HG02885 (cell line): ENCODE measurements at regions not wholly inside any gene's neighbourhood (a gene's known extent, or its start where the extent isn't known, plus 50 kb on each side); places are given as distances from the start of the nearest gene placed in this dataset.
"Not testable (repeated sequence)": the region's sequence is repeated elsewhere in the genome, so short reads cannot be mapped to it uniquely, and the experiment has no call there.

Source experiments
- ATAC-seq: cut with Tn5 transposase; IDR thresholded peaks from one replicate; pipeline ENCODE4 v1.9.1; 2021; ENCODE audit warnings: mild to moderate bottlenecking; ENCODE audit not compliant: unreplicated experiment, poor library complexity

DNA sequence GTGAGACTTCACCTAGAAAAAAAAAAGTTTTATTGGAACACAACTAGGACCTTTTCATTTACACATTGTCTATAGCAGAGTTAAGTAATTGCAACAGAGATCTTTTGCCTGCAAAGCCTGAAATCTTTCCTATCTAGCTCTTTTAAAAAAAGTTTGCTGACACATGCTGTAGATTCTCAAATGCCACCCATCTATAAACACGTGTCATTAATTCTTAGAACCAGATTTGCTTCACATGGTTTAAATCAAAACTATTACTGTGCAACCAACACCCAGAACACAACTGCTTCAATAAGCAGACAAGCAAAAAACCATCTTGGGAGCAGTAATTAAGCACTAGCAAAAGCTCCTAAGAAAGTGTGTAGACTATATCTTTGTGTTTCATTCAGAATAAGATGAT, 55.0 kb downstream of the OXSM start:
- ATAC-seq: no peak

DNA sequence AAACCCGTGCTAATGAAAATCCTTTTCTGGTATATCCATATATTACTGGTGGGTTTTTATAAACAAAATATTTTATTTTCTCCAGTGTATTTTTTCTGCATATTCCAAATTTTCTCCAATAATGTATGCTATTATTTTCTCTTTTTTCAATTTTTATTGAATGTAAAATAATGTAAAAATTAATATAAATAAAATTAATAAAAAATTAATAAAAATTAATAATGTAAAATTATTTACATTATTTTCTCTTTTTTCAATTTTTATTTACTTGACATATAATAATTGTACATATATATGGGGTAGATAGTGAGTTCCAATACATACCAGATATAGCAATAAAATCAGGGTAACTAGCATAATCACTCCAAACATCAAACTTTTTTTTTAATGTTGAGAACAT, 56.4 kb downstream of the OXSM start:
- no peak for ATAC-seq

DNA sequence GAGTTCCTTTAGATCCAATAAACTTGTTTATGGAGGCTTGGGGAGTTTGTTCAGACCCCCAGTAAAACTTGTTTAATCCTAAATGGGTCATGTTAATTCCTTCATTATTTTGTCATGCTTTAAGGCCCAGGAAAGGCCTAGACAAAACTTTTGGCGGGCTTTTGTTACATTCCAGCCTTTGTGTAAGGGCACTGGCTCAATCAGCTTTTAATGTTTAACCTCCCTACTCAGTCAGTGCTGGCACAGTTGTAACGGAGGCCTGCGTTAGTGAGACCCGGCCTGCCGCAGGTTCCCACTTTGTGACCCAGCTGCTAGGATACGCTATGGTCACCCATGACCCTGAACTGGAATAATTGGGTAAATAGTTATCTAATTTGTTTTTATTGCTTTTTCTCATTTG, 59.2 kb downstream of the OXSM start:
- no peak for ATAC-seq

DNA sequence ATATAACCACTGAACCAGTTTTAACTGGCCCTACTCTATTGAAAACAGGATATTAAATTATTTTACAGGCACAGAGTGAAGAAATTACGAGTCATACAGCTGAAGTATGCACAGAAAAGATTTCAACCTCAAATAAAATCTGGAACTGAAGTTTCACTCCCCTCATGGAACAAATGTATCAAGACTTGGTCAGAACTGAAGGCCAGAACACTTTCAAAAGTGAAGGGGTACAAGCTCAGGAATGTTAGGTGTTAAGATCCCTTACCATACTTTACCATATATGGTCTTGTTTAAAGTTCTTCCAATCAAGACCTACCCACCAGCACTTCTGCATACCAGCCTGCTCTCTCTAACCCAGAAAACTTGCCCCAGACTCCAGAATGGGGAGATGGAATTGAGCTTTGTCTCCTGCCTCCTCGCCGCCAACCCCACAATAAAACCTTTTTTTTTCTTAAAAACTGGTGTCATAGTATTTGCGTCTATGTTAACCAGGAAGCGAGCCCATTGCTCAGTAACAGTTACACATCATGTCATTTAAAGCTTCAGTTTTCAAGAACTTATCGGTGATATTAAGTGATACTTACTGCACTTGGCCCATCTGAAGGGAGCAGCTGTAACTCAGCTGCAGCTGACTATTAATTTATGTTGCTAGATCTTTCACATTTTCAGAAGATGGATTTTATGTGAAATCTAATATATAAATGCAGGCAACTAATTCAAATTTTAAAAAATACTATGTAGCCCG, 59.9 kb downstream of the OXSM start:
- no peak for ATAC-seq

DNA sequence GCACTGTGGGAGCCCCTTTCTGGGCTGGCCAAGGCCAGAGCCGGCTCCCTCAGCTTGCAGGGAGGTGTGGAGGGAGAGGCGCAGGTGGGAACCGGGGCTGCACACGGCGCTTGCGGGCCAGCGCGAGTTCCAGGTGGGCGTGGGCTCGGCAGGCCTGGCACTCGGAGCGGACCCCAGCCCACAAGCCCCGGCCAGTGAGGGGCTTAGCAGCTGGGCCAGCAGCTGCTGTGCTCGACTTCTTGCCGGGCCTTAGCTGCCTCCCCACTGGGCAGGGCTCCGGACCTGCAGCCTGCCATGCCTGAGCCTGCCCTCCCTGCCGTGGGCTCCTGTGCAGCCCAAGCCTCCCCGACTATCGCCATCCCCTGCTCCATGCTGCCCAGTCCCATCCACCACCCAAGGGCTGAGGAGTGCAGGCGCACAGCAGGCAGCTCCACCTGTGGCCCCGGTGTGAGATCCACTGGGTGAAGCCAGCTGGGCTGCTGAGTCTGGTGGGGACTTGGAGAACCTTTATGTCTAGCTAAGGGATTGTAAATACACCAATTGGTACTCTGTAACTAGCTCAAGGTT, 61.9 kb downstream of the OXSM start:
- not testable (repeated sequence) for ATAC-seq

DNA sequence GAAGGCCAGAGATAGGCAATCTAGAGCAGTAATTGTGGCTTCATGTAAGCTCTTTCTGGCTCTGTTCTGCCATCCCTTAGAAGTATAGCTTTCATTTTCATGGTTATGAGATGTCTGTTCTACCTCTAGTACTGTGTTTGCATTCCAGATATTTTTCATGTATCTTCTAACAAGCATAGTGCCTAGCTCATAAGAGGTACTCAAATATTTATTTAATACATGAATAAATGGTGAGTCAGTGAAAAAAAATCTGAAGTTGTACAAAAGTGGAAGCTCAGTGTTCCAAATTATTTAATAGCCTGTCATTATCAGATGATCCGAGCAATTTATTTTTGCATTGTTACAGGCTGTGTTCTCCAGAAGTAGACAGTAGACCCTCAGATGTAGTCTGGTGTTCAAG, 64.3 kb downstream of the OXSM start:
- peak; percentile 38 for ATAC-seq

DNA sequence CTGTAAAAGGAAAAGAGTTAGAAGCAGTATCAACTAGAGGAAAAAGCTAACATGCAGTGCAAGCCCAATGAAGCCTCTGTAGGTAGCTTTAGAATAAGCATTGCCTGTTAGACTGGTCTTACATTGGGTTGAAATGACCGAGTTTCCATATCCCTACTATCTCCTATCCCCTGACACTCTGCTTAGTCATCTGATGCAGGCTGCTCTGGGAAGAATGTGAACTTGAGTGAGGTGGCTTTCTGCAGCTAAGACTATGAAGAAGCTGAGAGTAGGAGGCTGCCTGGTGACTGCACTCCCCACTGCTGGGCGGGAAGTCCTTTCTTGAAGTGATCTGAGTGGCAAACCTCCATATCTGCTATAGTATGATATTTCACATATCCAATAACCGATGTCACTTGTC, 64.7 kb downstream of the OXSM start:
- ATAC-seq: no peak

DNA sequence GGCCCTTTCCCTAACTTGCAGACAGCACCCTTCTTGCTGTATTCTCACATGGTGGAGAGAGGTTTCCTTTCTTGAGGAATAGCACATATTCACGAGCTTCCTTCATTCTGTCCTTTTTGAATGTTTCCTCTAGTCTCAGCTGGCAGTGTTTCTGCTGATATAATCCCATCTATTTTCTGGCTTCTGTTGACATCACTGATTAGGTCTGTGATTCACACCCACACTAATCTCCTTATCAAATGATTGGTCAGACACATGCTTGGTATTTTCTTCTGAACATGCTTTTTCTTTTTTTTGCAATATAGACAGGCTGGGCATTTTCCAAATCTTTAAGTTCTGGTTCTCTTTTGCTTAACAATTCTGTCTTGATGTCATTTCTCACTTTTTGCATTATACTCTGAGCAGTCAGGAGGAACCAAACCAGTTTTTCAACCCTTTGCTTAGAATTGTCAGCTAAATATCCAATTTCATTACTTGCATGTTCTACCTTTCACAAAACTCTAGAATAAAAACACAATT, 65.4 kb downstream of the OXSM start:
- no peak for ATAC-seq

DNA sequence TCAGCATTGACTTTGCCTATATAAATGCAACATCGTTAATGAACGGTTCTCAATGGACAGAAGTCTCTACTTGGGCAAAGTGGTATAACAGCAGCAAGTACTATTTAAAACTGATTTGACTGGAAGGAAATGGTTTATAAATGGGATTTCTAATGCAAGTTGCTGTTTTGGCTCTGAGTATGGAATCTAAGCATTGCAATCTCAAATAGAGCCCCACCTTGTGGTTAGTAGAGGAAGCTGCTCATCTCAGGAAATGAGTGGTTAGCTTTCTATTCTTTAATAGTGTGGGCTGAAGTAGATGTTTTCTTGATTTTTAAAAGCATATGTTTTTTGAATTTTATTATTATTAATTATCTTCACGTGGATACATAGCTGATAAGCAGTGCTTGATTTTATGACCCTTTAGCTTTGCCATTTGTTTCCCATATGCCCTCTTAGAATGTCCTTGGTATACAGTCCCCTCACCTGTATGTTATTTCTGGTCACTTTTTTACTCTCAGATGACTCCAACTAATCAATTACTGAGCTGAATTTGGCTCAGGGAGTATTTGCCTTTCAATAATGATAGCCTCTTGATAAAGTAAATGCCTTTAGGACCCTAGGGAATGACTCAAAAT, 67.1 kb downstream of the OXSM start:
- ATAC-seq: peak; percentile 92

DNA sequence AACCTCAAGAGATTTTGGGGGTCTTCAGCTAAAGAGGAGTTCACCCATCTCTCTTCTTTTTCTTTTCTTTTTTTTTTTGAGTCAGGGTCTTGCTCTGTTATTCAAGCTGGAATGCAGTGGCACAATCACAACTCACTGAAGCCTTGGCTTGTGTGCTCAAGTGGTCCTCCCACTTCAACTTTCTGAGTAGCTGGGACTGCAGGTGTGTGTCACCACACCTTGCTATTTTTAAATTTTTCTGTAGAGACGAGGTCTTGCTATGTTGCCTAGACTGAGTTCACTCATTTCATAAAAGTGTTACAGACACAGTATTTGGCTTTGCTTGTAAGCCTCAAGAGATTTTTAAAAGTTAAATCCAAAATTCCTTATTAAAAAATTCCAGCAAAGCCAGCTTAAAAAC, 71.7 kb downstream of the OXSM start:
- ATAC-seq: no peak

DNA sequence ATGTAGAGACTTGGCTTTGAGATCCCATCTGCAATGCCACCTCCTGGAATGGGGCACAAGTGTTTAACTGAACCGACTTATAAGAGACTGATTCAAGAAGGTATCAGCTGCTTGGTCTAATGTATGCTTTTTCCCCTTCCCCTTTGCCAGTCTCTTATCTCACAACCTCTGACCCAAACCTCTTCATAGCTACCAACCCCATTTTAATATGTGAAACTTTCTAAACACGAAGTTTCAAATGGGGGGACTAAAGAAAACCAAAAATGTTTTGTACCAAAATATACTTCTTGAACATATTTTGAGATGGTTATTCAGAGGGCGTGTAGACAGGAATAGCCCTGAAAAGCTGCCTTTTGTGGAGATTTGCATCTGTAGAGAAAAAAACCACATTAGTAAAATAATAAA, 73.1 kb downstream of the OXSM start:
- ATAC-seq: no peak

DNA sequence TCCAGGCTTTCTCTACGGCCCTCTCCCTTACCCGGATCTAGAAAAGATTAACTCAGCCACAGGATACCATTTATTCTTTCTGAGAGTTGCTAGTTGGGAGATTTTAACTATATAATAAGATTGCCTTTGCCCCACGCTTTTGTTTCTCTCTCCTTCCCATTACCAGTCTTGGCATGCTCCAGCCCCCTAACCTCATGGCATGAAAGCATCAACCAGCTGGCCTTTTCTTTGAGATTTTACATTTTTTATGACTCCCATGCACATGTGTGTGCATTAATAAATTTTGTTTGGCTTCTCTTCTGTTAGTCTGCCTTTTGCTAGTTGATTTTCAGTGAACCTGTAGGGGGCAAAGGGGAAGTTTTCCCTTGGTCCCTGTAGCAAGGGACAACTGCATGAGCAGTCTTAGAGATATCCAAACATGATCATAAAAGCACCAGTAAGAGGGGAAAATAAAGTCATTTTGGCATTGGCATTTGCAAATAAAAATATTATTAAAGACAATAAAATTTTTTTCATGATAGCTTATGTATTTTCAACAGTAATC, 73.6 kb downstream of the OXSM start:
- no peak for ATAC-seq

DNA sequence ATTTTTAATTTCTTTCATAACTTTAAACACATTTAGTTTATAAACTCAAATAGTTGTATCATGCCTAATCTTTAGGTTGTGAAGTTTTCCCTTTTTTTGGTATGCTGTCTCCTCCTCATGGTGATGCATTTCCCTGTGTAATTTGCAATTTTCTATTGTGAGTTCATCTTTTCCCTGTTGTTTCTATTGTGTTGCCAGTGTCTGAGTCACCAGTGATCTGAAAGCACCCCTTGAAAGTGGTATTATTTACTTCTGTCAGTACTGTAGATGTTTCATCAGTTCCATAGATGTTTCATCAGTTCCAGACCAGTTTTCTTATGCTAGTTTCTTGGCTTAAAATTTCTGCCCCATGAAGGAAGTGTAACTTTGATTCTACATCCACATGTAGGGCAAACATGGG, 80.6 kb downstream of the OXSM start:
- ATAC-seq: no peak

DNA sequence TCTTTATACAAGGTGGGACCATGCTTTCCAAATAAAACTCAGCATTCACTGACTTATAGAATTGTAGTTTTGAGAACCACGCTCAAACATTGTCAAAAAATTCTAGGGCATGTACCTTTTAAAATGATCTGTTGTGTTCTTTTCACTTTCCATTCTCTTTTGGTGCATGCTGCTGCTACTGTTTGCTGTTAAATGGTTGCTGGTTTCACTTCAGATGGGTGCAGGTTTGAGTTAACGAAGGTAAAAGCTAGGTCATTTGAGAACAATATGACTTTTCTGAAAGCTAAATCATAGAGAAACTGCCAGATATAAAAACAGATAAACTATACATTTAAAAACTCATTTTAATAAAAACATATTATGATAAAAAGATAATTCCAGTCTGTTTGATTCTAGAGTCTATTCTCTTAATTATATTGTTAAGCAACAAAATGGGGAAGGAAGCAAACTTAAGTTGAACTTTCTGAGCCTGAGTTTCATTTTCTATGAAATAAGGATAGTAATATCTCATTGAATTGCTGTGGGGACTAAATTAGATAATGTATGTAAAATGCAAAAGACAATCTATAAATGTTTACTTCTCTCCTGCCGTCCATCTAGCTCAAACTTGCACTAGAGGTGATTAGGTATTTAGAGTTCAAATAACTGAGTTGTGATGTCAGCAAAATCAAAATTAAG, 82.4 kb downstream of the OXSM start:
- ATAC-seq: peak; percentile 94

DNA sequence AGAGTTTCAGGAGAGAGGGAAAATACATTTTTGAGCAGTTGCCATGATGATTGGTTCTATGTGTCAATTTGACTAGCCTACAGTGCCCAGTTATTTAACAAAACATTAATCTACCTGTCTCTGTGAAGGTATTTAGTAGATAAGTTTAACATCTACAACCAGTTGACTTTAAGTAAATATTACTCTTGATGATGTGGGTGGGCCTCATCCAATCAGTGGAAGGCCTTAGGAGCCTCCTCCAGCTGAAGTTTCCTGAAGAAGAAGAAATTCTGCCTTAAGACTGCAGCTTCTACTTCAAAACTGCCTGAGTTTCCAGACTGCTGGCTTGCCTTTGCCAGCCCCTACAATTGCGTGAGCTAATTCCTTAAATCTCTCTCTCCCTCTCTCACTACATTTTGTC, 93.6 kb downstream of the OXSM start:
- no peak for ATAC-seq

DNA sequence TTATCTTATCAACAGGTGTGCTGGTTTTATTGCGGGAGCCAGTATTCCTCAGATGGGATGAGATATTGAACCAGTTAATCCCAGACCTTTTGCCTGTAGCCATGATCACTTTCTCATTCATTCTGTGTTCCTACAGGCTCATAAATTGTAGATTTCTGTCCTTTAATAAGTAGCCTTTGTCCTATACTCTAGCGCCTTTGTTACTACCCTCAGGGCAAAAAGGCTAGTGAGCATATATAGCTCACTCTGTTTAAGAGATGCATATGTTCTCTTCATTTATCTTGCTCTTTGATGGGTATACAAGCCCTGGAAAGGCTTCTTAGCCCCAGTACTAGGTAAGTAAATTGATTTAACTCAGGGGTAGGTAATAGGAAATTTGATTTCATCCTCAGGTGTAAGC, 95.1 kb downstream of the OXSM start:
- ATAC-seq: no peak

DNA sequence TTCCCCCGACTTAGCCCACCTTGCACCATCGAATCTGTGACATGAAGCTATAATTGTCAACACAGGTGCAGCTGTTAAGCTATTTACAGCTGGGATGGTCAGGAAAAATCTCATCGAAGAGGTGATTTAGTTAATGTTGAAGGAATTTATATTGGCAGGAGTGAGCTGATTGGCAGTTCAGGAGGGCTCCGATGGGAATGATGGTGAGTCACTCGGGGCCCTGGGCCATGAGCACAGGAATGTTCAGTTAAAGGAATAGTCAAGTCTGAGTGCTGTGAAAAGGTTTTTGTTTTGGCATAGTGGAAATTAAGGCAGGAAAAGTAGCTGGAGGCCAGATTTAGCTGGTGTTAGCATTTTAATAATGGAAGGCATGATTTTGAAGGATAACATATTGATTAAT, 95.7 kb downstream of the OXSM start:
- ATAC-seq: no peak

DNA sequence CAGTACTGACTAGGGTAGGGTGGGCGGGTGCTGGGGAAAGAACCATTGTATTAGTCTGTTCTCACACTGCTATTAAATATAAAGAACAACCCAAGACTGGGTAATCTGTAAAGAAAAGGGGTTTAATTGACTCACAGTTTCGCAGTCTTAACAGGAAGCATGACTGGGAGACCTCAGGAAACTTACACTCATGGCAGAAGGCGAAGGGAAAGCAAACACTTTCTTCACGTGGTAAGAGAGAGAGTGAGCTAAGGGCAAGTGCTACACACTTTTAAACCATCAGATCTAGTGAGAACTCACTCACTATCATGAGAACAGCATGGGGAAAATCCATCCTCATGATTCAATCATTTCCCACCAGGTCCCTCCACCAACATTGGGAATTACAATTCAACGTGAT, 98.0 kb downstream of the OXSM start:
- no peak for ATAC-seq

DNA sequence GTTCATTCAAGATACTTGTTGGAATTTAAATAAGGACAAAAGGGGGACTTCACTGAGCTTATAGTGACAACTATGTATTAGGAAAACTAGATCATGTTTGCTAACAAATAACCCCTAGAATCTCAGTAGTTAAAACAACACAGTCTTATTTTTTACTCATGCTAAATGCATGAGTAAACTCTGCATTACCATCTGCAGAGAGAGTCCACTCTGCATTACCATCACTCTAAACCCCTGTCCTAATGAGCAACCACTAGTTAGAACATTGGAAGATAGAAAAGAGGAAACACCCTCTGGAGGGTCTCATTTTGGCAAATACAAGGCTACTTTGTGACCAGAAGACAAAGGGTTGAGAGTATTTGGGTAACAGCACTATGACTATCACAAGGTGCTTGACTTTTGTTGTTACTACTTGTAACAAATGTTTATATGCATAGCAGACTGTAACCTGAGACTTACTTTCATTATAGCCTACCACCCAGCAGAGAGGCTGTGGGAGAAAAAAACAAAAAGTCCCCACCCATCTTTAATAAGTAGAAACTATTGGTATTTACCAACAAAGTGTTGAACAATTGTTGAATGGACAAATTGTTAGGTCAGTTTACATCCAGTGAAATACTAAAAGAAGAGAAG, 99.1 kb downstream of the OXSM start:
- no peak for ATAC-seq

DNA sequence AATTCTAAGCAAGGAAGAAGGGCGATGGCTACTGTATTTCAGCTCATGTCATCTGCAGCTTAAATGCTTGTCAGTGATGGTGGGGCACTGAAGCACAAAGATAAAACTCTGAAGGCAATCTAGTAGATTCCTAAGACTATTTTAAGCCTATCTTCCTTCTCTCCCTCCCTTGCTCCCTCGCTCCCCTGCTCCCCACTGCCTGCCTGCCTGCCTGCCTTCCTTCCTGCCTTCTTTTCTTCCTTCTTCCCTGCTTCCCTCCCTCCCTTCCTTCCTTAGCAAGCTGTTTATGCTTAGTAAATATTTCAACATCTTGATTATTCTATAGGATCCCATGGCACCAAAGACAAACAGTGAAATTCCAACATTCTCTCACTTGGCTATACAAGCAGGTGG, 99.6 kb downstream of the OXSM start:
- ATAC-seq: no peak

DNA sequence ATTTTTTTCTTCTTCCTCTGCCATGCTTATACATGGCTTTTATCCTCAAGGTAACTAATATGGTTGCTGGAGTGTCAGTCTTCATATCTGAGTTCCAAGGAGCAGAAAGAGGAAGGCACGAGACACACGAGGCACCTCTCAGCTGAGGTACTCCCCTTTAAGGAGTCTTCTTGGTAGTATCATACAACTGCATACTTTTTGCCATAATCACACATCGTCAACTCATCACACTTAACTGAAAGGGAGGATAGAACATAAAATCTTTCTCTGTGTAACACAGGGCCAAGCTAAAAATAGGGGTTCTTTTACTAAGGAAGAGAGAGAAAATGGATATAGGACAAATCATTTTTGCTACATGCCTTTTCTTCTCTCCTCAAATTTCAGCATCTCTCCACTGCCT, 104.2 kb downstream of the OXSM start:
- ATAC-seq: no peak
